GM18907 (cell line): ENCODE measurements at regions not wholly inside any gene's neighbourhood (a gene's known extent, or its start where the extent isn't known, plus 50 kb on each side); places are given as distances from the start of the nearest gene placed in this dataset.

ENCODE experiments used
- ATAC-seq: cut with Tn5 transposase; IDR thresholded peaks from one replicate; pipeline ENCODE4 v1.9.1; 2021; ENCODE audit warnings: mild to moderate bottlenecking, moderate library complexity; ENCODE audit not compliant: unreplicated experiment

DNA sequence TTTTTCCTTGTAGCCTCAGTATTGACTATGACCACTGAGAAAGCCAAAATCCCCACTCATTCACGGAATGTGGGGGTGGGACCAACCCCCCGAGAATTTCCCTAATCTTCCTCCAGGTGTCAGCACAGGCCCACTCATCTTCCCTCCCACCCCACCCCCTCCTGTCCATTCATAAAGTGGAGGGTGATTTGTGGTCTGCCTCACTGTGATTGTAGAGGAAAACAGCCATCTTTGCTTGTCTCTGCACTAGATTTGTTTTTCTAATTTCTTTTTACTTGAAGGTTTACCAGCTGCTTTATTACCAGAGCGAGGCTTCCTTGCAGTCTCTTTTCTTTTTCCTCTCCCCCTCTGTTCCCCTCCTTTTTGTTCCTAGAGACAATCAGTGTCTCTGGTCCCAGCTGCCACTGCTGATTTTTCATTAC lies 171.8 kb downstream of the ICOS start:
- ATAC-seq: no peak

DNA sequence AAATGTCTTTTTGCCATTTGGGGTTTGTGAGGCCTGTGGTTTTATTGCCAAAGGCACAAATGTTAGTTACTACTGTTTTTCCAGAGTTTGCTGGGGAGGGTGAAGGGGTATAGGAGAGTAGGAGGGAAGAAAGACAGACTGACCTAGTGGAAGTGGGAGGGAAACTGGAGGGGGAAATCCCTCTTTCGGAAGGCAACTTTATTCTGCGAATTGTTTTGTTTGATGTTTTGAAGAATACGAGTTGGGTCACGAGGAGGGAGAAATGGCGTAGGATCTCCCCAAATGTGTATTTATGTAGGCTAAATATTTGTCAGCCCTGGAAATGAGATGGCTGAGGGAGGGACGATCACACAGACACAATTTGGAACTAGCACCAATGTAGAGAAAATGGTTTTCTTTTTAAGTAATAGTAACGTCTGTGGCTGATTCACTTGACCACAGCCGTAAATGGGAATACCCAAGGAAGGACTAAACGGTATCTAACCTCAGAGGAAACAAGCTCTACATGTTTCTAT lies 172.3 kb downstream of the ICOS start:
- ATAC-seq: no peak

DNA sequence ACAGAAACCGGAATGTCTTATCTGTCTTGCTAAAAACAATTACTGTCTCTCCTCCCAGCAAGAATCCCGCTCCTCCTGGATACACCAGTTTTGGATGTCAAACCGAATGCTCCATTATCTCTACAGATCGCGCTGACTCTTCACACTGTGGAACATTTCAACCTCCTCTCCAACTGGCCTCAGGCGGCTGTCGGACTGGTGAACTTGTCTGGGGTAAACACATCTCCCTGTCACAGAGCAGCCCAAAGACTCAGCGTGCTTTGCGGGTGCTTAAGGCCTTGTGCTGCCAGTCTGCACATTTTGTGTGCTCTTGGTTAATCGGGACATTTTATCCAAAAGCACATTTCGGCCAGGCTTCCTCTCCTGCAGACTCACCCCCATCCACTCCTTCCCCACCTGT lies 173.1 kb downstream of the ICOS start:
- ATAC-seq: no peak

DNA sequence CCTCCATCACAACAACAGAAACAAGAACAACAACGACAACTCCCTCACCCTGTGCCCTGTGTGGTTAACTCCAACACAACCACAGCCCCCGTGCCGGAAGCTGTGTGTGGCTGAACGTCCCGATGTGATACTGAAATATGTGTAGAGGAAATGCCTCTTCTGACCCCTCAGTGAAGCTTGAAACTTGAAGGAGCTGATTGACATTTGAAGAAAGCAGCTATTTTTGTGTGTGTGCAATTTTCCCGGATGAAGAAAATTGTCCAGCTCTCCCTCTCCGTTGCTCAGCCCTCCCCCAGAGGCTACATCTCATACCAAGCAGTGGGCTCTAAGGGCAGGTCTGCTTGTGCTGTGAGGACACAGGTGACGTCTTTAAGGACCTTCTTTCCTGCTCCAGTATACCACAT lies 173.8 kb downstream of the ICOS start:
- peak; percentile 97 for ATAC-seq

DNA sequence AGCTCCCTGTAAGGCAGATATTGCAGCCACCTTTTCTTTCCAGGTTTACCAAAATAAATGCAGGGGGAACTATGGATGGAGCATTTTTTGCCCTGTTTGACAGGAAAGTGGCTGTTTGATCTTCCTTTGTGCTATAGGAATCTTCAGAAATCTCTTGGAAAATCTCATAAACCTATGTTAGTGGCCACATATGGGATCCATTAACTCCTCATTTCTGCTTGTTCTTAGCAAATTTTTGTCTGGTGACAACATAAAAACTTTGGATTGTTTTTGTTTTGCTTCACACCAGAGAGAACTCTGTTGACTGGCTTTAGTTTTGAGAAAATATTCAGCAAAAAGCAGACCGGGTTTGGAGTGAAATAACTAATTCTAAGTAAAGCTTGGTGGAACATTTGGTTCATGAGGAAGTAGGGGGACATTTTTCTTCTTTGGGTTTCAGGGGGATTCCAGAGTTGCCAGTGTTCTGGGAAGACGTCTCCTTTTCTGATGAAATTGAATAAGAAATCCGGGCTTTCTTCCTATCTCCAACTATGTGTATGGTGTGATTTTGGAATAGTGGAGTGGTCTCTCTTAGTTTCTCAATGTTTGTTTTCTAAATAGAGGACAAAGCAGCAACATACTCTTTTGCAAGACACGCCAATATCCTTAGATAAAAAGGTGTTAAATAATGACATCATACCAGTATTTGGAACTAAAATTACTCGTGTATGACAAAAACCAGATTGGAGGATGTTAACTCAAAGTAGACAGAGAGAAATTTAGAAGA lies 174.4 kb downstream of the ICOS start:
- no peak for ATAC-seq

DNA sequence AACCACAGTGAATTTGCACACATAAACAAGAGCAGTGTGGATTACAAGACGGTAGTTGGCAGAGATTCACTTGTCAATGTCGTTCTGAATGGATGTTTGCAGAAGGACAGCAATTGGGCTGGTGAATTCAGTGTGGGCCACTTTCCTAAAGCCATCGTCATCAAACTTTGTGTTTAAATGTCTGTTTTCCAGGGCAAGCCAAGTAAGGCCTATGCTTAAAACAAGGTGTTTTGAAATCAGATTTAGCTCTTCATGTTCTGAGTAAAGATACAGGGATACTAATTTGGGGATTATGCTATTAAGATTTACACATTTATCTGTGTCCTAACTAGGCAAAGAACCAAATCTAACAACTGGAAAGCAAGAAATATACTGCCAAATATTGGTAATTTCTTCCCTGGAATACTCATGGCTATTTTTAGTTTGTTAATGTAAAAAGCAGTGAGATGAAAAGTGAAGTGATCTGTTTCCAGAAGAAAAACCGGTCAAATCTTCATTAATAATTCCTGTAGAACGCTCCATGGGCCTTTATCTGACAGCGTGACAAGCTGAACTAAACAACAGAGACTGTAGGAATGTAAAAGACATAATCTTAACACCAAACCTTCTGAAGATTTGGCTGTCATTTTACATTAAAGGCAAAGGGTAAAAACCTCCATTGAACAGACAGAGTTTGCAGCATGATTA lies 175.7 kb downstream of the ICOS start:
- no peak for ATAC-seq

DNA sequence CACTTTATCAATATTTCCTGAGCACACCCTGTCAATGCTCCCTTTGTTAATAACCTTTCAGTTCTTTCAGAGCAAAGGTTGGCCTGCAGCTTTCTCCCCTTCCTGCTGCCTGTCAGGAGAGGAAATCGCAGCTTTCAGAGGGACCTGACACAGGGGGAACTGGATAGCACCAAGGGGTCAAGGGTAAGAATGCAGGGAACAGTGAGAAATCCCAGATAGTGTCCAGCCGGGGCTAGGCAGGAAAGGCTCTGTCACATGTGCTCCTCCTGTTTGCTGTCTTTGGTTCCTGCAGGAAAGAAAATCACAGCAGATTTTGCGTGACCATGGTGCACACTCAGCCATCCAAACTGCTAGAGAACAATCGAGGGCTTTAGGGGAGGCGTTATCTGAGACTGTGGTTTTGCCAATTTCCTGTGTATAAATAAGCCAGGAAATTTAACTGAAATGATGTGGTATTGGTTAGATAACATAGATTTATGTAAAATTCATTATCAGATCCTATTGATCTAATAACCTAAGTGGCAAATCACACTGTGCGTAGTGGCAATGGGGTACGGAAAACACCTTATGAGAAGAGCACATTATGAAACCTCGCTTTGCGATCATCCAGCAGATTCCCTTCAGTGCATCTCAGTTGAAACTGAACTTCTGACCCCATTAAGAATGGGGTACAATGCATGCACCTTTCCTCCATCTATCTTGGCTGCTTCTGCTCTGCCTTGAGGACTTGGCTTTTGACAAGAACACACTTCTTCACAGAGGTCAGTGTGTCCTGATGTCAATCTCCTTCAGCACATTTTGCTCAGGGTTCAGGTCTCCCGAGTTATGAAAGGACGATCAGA lies 178.0 kb downstream of the ICOS start:
- no peak for ATAC-seq

DNA sequence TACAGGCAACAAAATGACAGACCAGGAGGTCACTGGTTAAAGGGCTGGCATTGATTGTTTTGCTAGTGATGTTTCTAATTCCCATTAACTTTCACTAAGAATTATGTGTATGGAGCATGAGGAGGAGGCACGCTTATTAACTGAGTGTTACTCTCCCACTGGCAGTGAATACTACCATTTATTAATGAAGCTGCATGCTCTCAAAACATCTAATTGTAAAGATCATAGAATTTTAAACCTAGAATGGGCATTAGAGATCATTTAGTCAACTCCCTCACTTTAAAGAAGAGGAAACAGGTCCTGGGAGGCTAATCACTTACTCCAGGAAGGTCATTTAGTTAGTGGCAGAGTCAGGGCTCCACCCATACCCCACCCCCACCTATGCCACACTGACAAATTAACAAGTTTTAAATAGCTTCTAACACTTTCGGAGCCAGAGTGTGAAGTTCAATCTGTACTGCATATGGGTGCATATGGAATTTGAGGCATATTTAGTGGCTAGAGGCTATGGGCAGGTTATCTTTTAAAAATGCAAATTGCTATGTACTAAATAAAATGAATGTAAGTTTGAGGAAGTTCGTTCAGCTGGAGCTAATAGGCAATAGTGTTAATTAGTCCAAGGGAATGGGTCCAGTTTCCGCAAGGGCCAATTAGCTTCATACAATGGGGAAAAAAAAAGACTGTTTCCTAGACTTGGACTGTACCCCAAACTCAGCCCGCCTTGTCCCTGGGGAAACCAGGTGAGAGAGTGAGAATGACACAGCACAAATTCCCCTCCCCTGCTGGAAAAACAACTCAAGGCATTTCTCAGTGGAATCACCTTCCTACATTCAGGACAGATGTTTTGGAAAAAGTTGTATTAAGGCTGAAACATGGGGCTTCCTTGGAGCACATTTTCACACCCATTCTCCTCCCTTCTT lies 178.8 kb downstream of the ICOS start:
- ATAC-seq: no peak

DNA sequence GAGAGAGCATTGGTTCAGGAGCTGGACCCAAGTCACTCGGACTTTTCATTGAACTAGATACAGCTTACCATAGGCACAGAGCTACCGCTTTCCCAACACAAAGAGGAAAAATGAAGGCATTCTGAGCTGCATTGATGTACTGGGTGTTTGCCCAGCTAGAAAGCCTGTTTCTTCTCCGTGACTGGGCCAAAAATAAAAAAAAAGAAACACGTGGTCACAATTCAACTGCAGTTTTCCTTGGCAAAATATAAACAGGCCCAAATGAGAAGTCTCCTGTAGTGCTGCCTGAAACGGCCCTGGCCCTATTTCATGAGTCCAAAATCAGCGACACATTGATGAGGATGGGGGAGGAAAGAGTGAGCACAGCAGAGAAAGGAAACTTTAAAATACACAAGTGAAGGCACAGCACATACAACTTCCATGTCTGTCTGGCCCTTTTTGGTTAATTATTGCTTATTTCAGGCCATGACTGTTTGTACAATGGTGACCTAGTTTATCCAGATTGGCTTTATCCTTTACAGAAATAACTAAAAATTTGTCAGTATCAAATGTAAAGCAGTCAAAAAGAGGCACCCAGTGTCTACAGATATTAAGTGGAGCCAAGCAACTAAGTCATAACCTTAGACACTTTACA lies 179.7 kb downstream of the ICOS start:
- no peak for ATAC-seq

DNA sequence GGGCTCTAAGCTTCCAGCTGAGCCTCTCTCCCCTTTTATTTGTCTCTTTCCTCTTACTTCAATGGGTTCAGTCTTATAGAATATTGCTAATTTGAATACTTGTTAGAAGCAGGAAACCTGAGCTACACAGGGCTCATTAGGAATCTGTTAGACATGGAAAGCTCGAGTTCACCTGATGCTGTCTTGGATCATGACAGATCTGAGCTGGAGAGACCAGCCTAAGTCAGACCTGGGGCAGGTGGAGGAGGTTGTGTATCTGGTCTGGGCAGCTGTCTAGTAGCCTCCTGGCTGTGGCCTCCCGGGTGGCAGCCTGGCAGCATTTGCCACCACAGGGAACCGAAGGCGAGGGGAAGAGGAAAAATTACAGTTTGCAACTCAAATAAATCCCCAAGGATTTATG lies 185.9 kb downstream of the ICOS start:
- ATAC-seq: no peak

DNA sequence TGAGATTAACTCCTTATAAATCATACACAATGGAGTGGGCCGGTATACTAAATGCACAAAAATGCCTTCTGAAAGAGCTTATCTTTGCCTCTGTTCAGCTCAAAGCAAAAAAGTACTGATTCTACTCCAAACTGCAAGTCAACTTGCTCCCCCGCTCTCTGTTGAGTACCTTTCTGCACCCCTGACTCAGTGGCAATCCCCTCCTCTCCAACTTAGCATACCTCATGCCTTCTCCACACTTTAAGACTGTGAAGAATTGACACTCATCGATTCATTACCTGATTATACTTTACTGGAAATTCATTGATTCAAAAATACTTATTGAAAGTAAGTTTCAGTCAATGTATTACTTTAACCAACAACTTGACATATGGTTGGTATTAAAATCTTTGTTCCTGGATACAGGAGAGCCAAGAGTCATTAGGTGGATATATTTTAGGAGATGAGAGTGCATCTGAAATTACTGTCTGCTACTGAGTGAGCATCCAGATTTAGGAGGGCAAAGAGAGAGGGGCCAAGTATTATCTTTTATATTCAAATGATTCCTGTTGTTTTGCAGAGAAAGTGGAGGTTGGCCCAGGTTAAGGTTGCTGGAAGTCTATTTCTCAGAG lies 187.7 kb downstream of the ICOS start:
- no peak for ATAC-seq

DNA sequence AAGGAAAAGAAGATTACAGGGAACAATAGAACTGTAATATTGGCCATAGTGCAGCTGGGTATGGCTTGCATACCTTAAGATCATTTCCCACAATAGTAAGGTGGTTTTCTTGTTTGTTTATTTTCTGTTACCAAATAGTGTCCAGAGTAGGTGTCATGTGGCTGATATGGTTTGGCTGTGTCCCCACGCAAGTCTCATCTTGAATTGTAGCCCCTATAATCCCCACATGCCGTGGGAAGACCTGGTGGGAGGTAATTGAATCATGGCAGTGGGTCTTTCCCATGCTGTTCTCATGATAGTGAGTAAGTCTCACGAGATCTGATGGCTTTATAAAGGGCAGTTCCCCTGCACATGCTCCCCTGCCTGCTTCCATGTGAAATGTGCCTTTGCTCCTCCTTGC lies 190.1 kb downstream of the ICOS start:
- ATAC-seq: no peak

DNA sequence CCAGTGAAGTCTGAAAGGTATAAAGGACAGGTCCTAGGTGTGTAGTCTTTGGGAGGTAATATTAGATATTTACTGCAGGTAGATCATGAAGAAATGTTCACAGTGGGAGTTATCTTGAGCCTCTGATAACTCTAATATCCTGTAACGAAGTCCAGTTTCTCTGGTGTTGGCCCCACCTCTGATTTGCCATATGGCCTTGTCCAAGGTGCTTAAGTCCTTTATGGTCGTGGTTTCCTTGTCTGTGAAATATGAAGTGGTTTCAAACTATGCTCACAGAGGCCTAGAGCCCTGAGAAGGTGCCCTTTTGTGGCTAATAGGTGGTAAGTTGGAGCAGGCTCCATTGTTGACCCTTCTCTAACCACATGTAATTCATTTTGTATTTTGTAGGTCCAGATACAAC lies 190.7 kb downstream of the ICOS start:
- no peak for ATAC-seq

DNA sequence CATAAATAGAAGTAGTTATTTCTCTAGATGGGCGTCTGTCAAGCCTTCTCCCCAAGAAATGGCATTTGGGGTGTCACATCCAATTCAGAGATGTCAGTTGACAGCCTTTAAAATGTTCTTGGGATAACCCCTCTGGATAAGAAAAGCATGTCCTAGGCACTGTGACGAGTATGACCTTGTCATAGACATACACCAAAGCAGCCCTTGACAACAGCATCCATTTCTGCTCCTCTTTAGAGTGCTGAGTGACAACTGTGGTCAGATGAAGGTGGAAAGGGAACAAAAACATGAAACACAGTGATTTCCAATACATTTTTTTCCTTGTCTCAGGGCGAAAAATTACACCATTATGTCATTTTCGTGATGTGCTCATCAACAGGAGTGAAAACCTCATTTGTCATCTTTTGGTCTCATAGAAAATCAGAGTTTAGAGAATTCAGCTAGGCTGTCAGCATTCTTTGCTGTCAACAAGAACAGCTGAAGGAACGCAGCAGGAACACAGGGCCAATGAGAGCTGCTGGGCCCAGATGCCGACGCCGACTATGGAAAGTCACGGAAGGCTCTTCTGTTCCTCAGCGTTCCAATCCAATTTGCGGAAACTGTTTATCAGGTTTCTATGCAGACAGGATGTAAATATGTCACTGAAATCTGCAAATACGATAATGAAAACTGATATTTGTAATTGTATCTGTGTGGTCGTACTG lies 193.2 kb downstream of the ICOS start:
- ATAC-seq: no peak

DNA sequence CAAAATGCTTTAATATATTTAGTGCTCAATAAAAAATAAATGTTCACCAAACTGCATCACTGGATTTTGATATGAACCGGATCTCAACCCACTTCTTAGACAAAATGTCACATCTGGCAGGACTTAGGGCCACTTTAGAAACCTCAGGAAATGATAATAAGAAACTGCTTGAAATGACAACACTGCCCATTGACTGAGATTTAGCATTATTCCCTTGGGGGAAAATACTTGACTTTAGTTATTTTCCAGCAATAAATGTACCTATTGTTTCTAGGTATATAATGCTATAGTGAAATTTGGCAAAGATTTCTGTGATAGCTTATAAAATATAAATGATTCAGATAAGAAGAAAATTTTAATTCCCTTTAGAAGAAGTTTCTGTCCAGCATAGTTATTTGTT lies 195.1 kb downstream of the ICOS start:
- no peak for ATAC-seq

DNA sequence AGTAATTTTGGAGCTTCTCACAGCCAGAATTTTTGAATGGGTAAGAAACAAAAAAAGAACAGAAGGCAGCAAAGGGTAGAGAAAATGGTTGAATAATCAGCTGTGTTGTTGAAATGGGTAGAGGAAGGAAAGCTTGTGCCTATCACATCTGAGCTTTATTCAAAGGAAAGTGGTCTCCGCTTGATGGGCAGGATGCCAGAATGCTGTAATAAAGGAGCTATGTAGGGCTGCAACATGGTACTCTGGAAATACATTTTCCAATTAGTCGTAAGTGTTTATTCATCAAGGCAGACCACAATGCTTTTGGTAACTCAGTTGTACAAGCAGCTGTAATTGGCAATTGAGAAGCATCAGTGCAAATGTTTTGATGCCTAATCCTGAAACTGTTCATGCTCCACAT lies 196.9 kb downstream of the ICOS start:
- ATAC-seq: no peak

DNA sequence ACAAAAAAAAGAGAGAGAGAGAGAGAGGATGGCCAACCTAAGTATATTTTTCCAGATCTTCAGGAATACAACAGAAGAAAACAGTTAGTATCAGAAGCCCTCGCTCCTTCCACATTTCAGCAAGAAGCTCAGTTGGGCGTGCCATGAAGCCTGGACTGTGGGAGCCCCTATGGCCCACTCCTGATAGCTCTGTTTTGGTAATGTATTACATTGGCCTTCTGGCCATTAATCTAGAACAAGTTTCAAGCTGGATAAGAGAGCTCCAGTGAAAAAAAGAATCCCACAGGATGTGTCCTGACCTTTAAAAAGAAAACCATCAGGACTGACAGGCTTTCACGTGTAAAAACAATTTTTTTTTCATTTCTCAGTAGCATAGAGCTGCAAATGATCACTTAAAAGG lies 197.9 kb downstream of the ICOS start:
- no peak for ATAC-seq

DNA sequence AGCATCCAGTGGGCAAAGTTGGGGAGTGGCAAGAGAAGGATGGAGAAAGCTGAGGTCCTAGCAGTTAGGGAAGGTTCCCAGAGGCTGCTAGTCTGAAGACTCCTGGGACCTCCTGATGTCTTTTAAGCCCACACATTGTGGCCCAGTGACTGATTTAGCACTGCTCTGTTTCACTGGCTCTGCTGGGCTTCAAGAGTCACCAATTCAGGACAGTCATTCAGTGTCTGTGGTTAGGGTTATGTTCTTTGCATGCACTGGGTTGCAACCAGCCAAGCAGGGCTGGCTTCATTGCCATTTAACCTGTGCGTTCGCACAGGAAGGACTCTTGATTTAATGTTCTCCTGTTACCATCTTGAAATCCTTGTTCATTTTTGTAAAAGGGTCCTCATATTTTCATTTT lies 199.2 kb downstream of the ICOS start:
- no peak for ATAC-seq

DNA sequence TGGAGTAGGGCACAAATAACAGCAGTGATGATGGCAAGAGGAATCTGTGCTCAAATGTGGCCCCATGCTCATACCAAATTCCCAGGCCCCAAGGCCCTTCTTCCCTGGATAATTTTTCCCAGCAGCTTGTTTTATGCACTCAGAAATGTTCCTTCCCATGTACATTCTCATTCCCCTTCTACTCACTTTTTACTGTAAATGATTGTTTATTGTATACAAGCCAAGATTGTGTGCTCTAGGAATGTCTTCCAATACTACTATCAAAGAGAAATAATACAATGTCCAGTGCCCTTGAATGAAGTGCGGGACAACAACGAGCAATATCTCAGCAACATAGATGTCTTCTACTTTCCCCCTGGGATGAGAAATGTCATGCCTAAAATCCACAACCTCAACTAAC lies 201.6 kb downstream of the ICOS start:
- no peak for ATAC-seq
